ENCODE measurements at regions not wholly inside any gene's neighbourhood (a gene's known extent, or its start where the extent isn't known, plus 50 kb on each side); places are given as distances from the start of the nearest gene placed in this dataset.

- H3K27ac ChIP-seq = no peak overlapping the region
- no peak for TF ChIP-seq CTCF (conservative IDR thresholded peaks at IDR 0.05)
Observed at GRCh38 chr7:43033369-43033768, 79.1 kb upstream of the HECW1 start.

DNA sequence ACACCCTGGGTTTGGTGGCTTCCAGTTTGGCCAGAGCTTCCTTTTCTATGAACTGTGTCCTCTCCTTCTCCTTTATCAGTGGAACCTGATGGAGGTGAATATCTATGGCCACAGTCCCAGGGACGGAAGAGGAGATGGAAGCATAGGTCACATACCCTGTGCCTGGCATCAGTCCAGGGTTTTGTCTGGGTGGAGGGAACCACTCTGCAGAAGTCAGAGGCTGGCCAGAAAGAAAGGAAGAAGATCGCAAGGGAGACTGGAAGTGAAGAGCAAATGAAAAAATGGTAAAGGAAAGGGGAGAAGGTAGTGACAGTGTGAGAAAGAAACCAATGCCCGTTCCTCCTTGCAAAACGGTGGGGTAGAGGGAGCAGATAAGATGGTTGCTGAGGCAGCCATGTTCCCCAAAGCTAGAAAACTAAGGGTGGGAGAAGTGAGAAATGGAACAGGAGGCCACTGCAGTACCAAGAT is 77.9 kb upstream of the HECW1 start:
- no peak overlapping the region for H3K27ac ChIP-seq
- no peak for TF ChIP-seq CTCF (conservative IDR thresholded peaks at IDR 0.05)

GRCh38 chr7:43037531-43037930 is 74.9 kb upstream of the HECW1 start:
- H3K27ac ChIP-seq = no peak overlapping the region
- TF ChIP-seq CTCF (conservative IDR thresholded peaks at IDR 0.05) = no peak

DNA sequence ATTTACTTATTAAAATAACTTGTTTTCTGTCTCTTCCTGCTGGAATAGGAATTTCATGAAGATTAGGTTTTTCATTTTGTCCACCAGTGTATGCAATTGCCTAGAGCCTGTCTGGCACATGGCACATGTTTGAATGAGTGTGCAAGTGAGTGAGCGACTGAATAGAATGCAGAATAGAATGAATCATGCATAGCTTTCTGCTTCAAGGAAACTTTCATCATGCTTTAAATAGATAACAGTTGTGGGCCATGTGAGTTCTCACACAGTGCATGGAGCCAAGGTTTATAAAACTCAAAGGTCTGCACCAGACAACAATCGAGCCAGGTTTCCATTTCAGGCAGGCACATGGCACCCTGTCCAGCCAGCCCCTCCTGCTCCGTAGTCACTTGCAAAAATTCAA is 74.2 kb upstream of the HECW1 start:
- TF ChIP-seq CTCF (conservative IDR thresholded peaks at IDR 0.05) = no peak

DNA sequence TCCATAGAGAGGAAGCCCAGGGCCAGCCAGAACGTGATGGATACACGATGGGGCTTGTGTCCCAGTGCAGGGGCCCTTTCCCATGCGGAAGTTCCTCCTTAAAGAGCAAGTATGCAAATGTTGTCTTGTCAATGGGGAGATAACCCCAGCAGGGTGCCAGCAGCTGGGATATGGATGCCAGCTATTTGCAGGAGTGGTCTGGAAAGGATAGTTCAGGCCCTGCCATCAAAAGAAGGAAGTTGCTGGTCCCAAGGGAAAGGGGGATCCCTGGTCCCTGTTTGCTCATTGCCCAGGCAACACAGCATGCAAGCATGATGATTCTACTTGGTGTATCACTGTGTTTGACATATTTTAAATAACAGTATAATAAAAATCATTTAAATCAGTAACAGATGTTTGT is 73.1 kb upstream of the HECW1 start:
- H3K27ac ChIP-seq = no peak overlapping the region
- TF ChIP-seq CTCF (conservative IDR thresholded peaks at IDR 0.05) = no peak

More for the DNA sequence above, 74.2 kb upstream of the HECW1 start:
- no peak overlapping the region for H3K27ac ChIP-seq

- H3K27ac ChIP-seq = no peak overlapping the region
- TF ChIP-seq CTCF (conservative IDR thresholded peaks at IDR 0.05) = no peak
Observed at GRCh38 chr7:43040461-43040860, 72.0 kb upstream of the HECW1 start.

DNA sequence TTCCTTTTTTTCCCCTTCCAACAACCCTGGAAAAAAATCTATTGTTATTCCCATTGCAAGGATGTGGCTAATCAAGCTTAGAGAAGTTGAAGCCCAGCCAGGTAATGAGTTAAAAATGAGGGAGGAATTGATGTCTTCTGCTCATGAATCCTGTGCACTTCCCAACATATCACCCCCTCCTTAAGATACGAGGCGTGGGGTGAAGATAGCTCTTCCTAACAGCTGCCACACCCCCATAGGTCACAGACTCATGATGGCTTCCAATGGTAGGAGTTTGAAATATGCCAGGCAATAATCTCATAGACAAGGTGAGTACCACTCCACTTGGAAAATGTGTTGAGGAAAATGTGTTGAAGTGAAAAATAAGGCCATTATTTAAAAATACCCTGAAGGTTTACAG is 71.3 kb upstream of the HECW1 start:
- TF ChIP-seq CTCF (conservative IDR thresholded peaks at IDR 0.05) = no peak
- H3K27ac ChIP-seq = no peak overlapping the region

DNA sequence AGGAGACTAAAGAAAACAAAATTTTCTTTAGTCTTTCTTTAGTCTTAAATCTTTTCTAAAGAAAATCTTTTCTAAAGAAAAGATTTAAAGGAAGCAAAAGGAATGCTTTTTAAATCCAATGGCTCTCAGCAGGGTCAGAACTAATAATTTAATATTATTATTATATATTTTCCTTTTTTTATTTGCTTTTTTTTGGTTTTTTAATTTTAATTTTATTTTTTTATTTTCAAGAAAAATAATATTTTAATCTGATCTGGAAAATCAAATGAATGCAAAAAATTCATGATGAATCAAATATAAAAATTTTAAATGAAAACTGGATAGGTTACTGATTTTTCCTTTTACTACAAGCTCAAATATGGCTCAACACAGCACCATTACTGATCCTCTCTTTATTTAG is 70.7 kb upstream of the HECW1 start:
- H3K27ac ChIP-seq = no peak overlapping the region
- TF ChIP-seq CTCF (conservative IDR thresholded peaks at IDR 0.05) = no peak
